ENCODE measurements at regions not wholly inside any gene's neighbourhood (a gene's known extent, or its start where the extent isn't known, plus 50 kb on each side); places are given as distances from the start of the nearest gene placed in this dataset.

GRCh38 chr1:192524223-192524622 lies 51.4 kb upstream of the RGS1 start:
- DNase-seq (no peak), ATAC-seq (no peak)
- Histone ChIP-seq H3K4me3 (no peak overlapping the region), H3K36me3 (replicated peaks in 1 of 2; ENCODE audit: insufficient read depth in 1 of 2, low read depth in 2 of 2) (no peaks in the 10 kb centered on the region), H3K27ac (no peak overlapping the region), H3K9me3 (no peaks in the 10 kb centered on the region), H3K4me1 (no peaks in the 10 kb centered on the region), H3K27me3 (no peaks in the 10 kb centered on the region)
- intact Hi-C loops (cut with DNase I), result no loop called here
- WGBS, 2 donors, result 23 to 53% methylated on average over 1 of the region's 1 CpG
- TF ChIP-seq POLR2A (IDR thresholded peaks at IDR 0.05), result no peak
- TF ChIP-seq, protein P1, sequence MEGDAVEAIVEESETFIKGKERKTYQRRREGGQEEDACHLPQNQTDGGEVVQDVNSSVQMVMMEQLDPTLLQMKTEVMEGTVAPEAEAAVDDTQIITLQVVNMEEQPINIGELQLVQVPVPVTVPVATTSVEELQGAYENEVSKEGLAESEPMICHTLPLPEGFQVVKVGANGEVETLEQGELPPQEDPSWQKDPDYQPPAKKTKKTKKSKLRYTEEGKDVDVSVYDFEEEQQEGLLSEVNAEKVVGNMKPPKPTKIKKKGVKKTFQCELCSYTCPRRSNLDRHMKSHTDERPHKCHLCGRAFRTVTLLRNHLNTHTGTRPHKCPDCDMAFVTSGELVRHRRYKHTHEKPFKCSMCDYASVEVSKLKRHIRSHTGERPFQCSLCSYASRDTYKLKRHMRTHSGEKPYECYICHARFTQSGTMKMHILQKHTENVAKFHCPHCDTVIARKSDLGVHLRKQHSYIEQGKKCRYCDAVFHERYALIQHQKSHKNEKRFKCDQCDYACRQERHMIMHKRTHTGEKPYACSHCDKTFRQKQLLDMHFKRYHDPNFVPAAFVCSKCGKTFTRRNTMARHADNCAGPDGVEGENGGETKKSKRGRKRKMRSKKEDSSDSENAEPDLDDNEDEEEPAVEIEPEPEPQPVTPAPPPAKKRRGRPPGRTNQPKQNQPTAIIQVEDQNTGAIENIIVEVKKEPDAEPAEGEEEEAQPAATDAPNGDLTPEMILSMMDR (IDR thresholded peaks at IDR 0.05), result no peak
